GM23248 (cell line): ENCODE measurements at regions not wholly inside any gene's neighbourhood (a gene's known extent, or its start where the extent isn't known, plus 50 kb on each side); places are given as distances from the start of the nearest gene placed in this dataset.

Experiments
- EZH2 ChIP-seq: fragments of 200-600 bp; sonication (generic); IDR thresholded peaks from 2 replicates; pipeline ENCODE4 v1.6.1; 2018; ENCODE audit warnings: antibody characterized with exemption, mild to moderate bottlenecking; ENCODE audit not compliant: insufficient read depth, poor library complexity, severe bottlenecking
- EZH2phosphoT487 ChIP-seq: fragments of 200-600 bp; sonication (generic); IDR thresholded peaks from 2 replicates; pipeline ENCODE4 v1.6.1; 2018; ENCODE audit warnings: antibody characterized with exemption, moderate library complexity, mild to moderate bottlenecking, low read depth; ENCODE audit not compliant: insufficient read depth

- TF ChIP-seq EZH2 (no peak), EZH2phosphoT487 (no peak)
Measured at GRCh38 chr15:20409247-20409646, 132.4 kb downstream of the GOLGA6L6 start.
